ENCODE measurements at regions not wholly inside any gene's neighbourhood (a gene's known extent, or its start where the extent isn't known, plus 50 kb on each side); places are given as distances from the start of the nearest gene placed in this dataset.

- TF ChIP-seq CTCF (IDR thresholded peaks at IDR 0.05): no peak
- TF ChIP-seq POLR2A (IDR thresholded peaks at IDR 0.05): no peak
- WGBS, 2 donors: 35 to 46% methylated on average over 12 of the region's 12 CpGs
- intact Hi-C loops (cut with DNase I; ENCODE audit: low total_unique reads): no loop called here
These were observed 213.2 kb upstream of the NLRP1 start for GRCh38 chr17:5797447-5798050.

GRCh38 chr17:5798094-5798493, 213.8 kb upstream of the NLRP1 start:
- TF ChIP-seq CTCF (IDR thresholded peaks at IDR 0.05) (no peak), POLR2A (IDR thresholded peaks at IDR 0.05) (no peak)
- 60 to 67% methylated on average over 4 of the region's 4 CpGs for WGBS, 2 donors
- intact Hi-C loops (cut with DNase I; ENCODE audit: low total_unique reads): no loop called here
- no peak overlapping the region for H3K4me3 ChIP-seq (ENCODE audit: low read depth, poor library complexity, severe bottlenecking)
- DNase-seq (ENCODE audit: low spot score in 2 of 2): no peak

More at GRCh38 chr17:5797447-5798050, 213.2 kb upstream of the NLRP1 start:
- no peak overlapping the region for H3K4me3 ChIP-seq (ENCODE audit: low read depth, poor library complexity, severe bottlenecking)
- no peak for DNase-seq (ENCODE audit: low spot score in 2 of 2)

GRCh38 chr17:5800131-5800530, 215.8 kb upstream of the NLRP1 start:
- no peak for DNase-seq (ENCODE audit: low spot score in 2 of 2)
- intact Hi-C loops (cut with DNase I; ENCODE audit: low total_unique reads): no loop called here
- TF ChIP-seq POLR2A (IDR thresholded peaks at IDR 0.05) (no peak), CTCF (IDR thresholded peaks at IDR 0.05) (no peak)
- 55 to 56% methylated on average over 9 of the region's 9 CpGs for WGBS, 2 donors
- no peak overlapping the region for H3K4me3 ChIP-seq (ENCODE audit: low read depth, poor library complexity, severe bottlenecking)

- H3K4me3 ChIP-seq (ENCODE audit: low read depth, poor library complexity, severe bottlenecking): no peak overlapping the region
- no peak for TF ChIP-seq POLR2A (IDR thresholded peaks at IDR 0.05)
- no peak for TF ChIP-seq CTCF (IDR thresholded peaks at IDR 0.05)
- intact Hi-C loops (cut with DNase I; ENCODE audit: low total_unique reads): no loop called here
- 21 to 42% methylated on average over 7 of the region's 7 CpGs for WGBS, 2 donors
- no peak for DNase-seq (ENCODE audit: low spot score in 2 of 2)
These were observed 216.3 kb upstream of the NLRP1 start for GRCh38 chr17:5800646-5801045.

GRCh38 chr17:5804251-5804650, 219.9 kb upstream of the NLRP1 start:
- intact Hi-C loops (cut with DNase I; ENCODE audit: low total_unique reads): no loop called here
- DNase-seq (ENCODE audit: low spot score in 2 of 2): peak in 1 of 2 donors; percentile 6
- WGBS, 2 donors: 48 to 62% methylated on average over 5 of the region's 5 CpGs
- no peak overlapping the region for H3K4me3 ChIP-seq (ENCODE audit: low read depth, poor library complexity, severe bottlenecking)
- no peak for TF ChIP-seq CTCF (IDR thresholded peaks at IDR 0.05)
- no peak for TF ChIP-seq POLR2A (IDR thresholded peaks at IDR 0.05)

- no peak overlapping the region for H3K4me3 ChIP-seq (ENCODE audit: low read depth, poor library complexity, severe bottlenecking)
- TF ChIP-seq CTCF (IDR thresholded peaks at IDR 0.05): no peak
- TF ChIP-seq POLR2A (IDR thresholded peaks at IDR 0.05): no peak
- peak in 1 of 2 donors; percentile 31 for DNase-seq (ENCODE audit: low spot score in 2 of 2)
- WGBS, 2 donors: 88 to 93% methylated on average over 1 of the region's 1 CpG
- intact Hi-C loops (cut with DNase I; ENCODE audit: low total_unique reads): no loop called here
These were observed 224.7 kb upstream of the NLRP1 start for GRCh38 chr17:5809056-5809455.
